GM06990 (cell line): ENCODE measurements at regions not wholly inside any gene's neighbourhood (a gene's known extent, or its start where the extent isn't known, plus 50 kb on each side); places are given as distances from the start of the nearest gene placed in this dataset.

ENCODE experiments used
- DNase-seq: peaks from one replicate; pipeline ENCODE4 v3.0.0-alpha.2; 2011; ENCODE audit not compliant: insufficient read length; ENCODE audit errors: extremely low read depth
- H3K27me3 ChIP-seq: replicated peaks from 2 replicates; pipeline ENCODE4 v1.6.0; 2011; ENCODE audit warnings: low read length; ENCODE audit not compliant: control insufficient read depth, insufficient read depth
- H3K36me3 ChIP-seq: 2 replicates; pipeline ENCODE4 v1.5.1; 2011; ENCODE audit warnings: low read length; ENCODE audit not compliant: control insufficient read depth, insufficient read depth
- H3K4me3 ChIP-seq: replicated peaks from 2 replicates; pipeline ENCODE4 v1.5.1; 2011; ENCODE audit warnings: low read depth, mild to moderate bottlenecking, control low read depth, low read length
- CTCF ChIP-seq: IDR thresholded peaks from 2 replicates; pipeline ENCODE4 v1.5.1; 2011; ENCODE audit warnings: low read length, control low read depth, mild to moderate bottlenecking, inconsistent platforms; ENCODE audit not compliant: insufficient read depth, poor library complexity, severe bottlenecking

GRCh38 chr9:81266086-81266485, 423.3 kb downstream of the TLE1 start:
- TF ChIP-seq CTCF = no peak
- DNase-seq = no peak
- Histone ChIP-seq H3K36me3 (no peaks in the 10 kb centered on the region), H3K27me3 (no peaks in the 10 kb centered on the region), H3K4me3 (no peak overlapping the region)

GRCh38 chr9:81264516-81264915, 424.8 kb downstream of the TLE1 start:
- Histone ChIP-seq H3K4me3 (no peak overlapping the region), H3K36me3 (no peaks in the 10 kb centered on the region), H3K27me3 (no peaks in the 10 kb centered on the region)
- TF ChIP-seq CTCF = no peak
- no peak for DNase-seq

GRCh38 chr9:81259896-81260295, 429.5 kb downstream of the TLE1 start:
- Histone ChIP-seq H3K36me3 (no peaks in the 10 kb centered on the region), H3K27me3 (no peaks in the 10 kb centered on the region), H3K4me3 (no peak overlapping the region)
- no peak for TF ChIP-seq CTCF
- no peak for DNase-seq

GRCh38 chr9:81256368-81256767, 433.0 kb downstream of the TLE1 start:
- no peak for DNase-seq
- TF ChIP-seq CTCF = no peak
- no peaks in the 10 kb centered on the region for H3K36me3 ChIP-seq
- H3K4me3 ChIP-seq = no peak overlapping the region
- no peaks in the 10 kb centered on the region for H3K27me3 ChIP-seq

GRCh38 chr9:81250606-81251005, 438.7 kb downstream of the TLE1 start:
- no peak for DNase-seq
- TF ChIP-seq CTCF = no peak
- Histone ChIP-seq H3K36me3 (no peaks in the 10 kb centered on the region), H3K4me3 (no peak overlapping the region), H3K27me3 (no peaks in the 10 kb centered on the region)

GRCh38 chr9:81250041-81250440, 439.3 kb downstream of the TLE1 start:
- no peaks in the 10 kb centered on the region for H3K27me3 ChIP-seq

More at GRCh38 chr9:81250041-81250440, 439.3 kb downstream of the TLE1 start:
- Histone ChIP-seq H3K4me3 (no peak overlapping the region), H3K36me3 (no peaks in the 10 kb centered on the region)
- no peak for TF ChIP-seq CTCF
- DNase-seq = no peak
